ENCODE measurements at regions not wholly inside any gene's neighbourhood (a gene's known extent, or its start where the extent isn't known, plus 50 kb on each side); places are given as distances from the start of the nearest gene placed in this dataset.

DNA sequence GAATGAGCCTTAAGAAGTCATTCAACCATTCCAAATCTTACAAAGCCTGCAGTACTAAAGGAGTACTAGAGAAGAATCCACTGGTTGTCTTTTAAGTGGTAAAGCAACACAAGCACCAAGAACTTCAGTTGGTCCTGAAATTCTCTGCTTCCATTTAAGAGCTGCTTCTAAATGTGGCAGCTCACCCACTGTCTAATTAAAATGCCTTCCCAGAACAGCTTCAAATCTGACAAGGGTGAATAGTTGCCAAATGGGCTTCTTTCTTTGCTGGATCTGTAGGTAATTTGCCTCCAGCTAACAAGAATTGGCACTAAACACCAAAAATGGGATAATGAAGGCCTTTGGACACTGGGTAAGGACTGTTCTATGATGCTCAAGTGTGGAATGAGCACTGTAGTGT, 72.2 kb upstream of the NAP1L1 start:
- TF ChIP-seq, protein P1, sequence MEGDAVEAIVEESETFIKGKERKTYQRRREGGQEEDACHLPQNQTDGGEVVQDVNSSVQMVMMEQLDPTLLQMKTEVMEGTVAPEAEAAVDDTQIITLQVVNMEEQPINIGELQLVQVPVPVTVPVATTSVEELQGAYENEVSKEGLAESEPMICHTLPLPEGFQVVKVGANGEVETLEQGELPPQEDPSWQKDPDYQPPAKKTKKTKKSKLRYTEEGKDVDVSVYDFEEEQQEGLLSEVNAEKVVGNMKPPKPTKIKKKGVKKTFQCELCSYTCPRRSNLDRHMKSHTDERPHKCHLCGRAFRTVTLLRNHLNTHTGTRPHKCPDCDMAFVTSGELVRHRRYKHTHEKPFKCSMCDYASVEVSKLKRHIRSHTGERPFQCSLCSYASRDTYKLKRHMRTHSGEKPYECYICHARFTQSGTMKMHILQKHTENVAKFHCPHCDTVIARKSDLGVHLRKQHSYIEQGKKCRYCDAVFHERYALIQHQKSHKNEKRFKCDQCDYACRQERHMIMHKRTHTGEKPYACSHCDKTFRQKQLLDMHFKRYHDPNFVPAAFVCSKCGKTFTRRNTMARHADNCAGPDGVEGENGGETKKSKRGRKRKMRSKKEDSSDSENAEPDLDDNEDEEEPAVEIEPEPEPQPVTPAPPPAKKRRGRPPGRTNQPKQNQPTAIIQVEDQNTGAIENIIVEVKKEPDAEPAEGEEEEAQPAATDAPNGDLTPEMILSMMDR (IDR thresholded peaks at IDR 0.05), result no peak
- no peak for TF ChIP-seq POLR2A (IDR thresholded peaks at IDR 0.05)

Measured in esophagus squamous epithelium (tissue), 4 donors.